ENCODE measurements at regions not wholly inside any gene's neighbourhood (a gene's known extent, or its start where the extent isn't known, plus 50 kb on each side); places are given as distances from the start of the nearest gene placed in this dataset.
"Not testable (repeated sequence)": the region's sequence is repeated elsewhere in the genome, so short reads cannot be mapped to it uniquely, and the experiment has no call there.

- no peak for DNase-seq
These were observed 222.3 kb upstream of the HS3ST1 start for GRCh38 chr4:11650801-11651596.

- DNase-seq, result no peak
These were observed 218.7 kb upstream of the HS3ST1 start for GRCh38 chr4:11647433-11647832.

- DNase-seq, result not testable (repeated sequence)
These were observed 214.4 kb upstream of the HS3ST1 start for GRCh38 chr4:11643081-11643480.

- DNase-seq, result no peak
These were observed 211.9 kb upstream of the HS3ST1 start for GRCh38 chr4:11640584-11640983.

- DNase-seq, result no peak
These were observed 207.9 kb upstream of the HS3ST1 start for GRCh38 chr4:11636551-11636950.

GRCh38 chr4:11636031-11636430 is 207.3 kb upstream of the HS3ST1 start:
- DNase-seq, result no peak

GRCh38 chr4:11635342-11635741 is 206.6 kb upstream of the HS3ST1 start:
- no peak for DNase-seq

GRCh38 chr4:11634283-11634682 is 205.6 kb upstream of the HS3ST1 start:
- no peak for DNase-seq

- no peak for DNase-seq
These were observed 204.7 kb upstream of the HS3ST1 start for GRCh38 chr4:11633430-11633829.

GRCh38 chr4:11632483-11632882 is 203.8 kb upstream of the HS3ST1 start:
- no peak for DNase-seq

- no peak for DNase-seq
These were observed 203.3 kb upstream of the HS3ST1 start for GRCh38 chr4:11632025-11632424.

GRCh38 chr4:11631416-11631815 is 202.7 kb upstream of the HS3ST1 start:
- no peak for DNase-seq

GRCh38 chr4:11628093-11628725 is 199.5 kb upstream of the HS3ST1 start:
- no peak for DNase-seq

- no peak for DNase-seq
These were observed 197.4 kb upstream of the HS3ST1 start for GRCh38 chr4:11626066-11626465.

- no peak for DNase-seq
These were observed 196.5 kb upstream of the HS3ST1 start for GRCh38 chr4:11625211-11625610.

- DNase-seq, result no peak
These were observed 195.7 kb upstream of the HS3ST1 start for GRCh38 chr4:11624370-11624769.

GRCh38 chr4:11623726-11624037 is 195.0 kb upstream of the HS3ST1 start:
- DNase-seq, result no peak

GRCh38 chr4:11622961-11623725 is 194.4 kb upstream of the HS3ST1 start:
- no peak for DNase-seq

GRCh38 chr4:11620861-11621260 is 192.2 kb upstream of the HS3ST1 start:
- DNase-seq, result no peak

GRCh38 chr4:11618666-11619282 is 190.1 kb upstream of the HS3ST1 start:
- no peak for DNase-seq

GRCh38 chr4:11616856-11617255 is 188.2 kb upstream of the HS3ST1 start:
- DNase-seq, result no peak

- DNase-seq, result no peak
These were observed 186.9 kb upstream of the HS3ST1 start for GRCh38 chr4:11615601-11616000.

GRCh38 chr4:11614426-11614825 is 185.7 kb upstream of the HS3ST1 start:
- DNase-seq, result no peak

- no peak for DNase-seq
These were observed 183.2 kb upstream of the HS3ST1 start for GRCh38 chr4:11611868-11612267.

Data from NCI-H1105 treated with DMSO at 0.1 percent for 48 hours (cell line).